ENCODE measurements at regions not wholly inside any gene's neighbourhood (a gene's known extent, or its start where the extent isn't known, plus 50 kb on each side); places are given as distances from the start of the nearest gene placed in this dataset.
A peak's percentile ranks its signal among the peaks of the same experiment; 100 is the strongest.

- CTCF ChIA-PET: no interaction called here
- intact Hi-C loops (cut with micrococcal nuclease; ENCODE audit: unreplicated experiment): no loop called here
- no TSS peak for BruUV-seq (replicated peaks)
- Mint-ChIP-seq H3K27ac (ENCODE audit: unreplicated experiment) (no peak overlapping the region), H3K36me3 (ENCODE audit: insufficient read depth, unreplicated experiment) (peaks cover 7% of the 10 kb centered on the region), H3K4me1 (ENCODE audit: low read depth, unreplicated experiment) (no peaks in the 10 kb centered on the region), H3K27me3 (ENCODE audit: unreplicated experiment) (no peaks in the 10 kb centered on the region), H3K9me3 (ENCODE audit: low read depth, unreplicated experiment) (peaks cover 8% of the 10 kb centered on the region), H3K4me3 (ENCODE audit: low read depth, unreplicated experiment) (no peak overlapping the region)
- TF ChIP-seq CTCF (IDR thresholded peaks at IDR 0.05; ENCODE audit: unreplicated experiment): no peak
- no peak for DNase-seq
Measured at GRCh38 chr11:70747285-70747684, 349.0 kb downstream of the CTTN start.

- no peak overlapping the region for H3K27ac Mint-ChIP-seq (ENCODE audit: unreplicated experiment)
- no peaks in the 10 kb centered on the region for H3K4me1 Mint-ChIP-seq (ENCODE audit: low read depth, unreplicated experiment)
- no peak for TF ChIP-seq CTCF (IDR thresholded peaks at IDR 0.05; ENCODE audit: unreplicated experiment)
- BruUV-seq (replicated peaks): no TSS peak
- intact Hi-C loops (cut with micrococcal nuclease; ENCODE audit: unreplicated experiment): no loop called here
- H3K9me3 Mint-ChIP-seq (ENCODE audit: low read depth, unreplicated experiment): peaks cover 8% of the 10 kb centered on the region
- peaks cover 7% of the 10 kb centered on the region for H3K36me3 Mint-ChIP-seq (ENCODE audit: insufficient read depth, unreplicated experiment)
- no peaks in the 10 kb centered on the region for H3K27me3 Mint-ChIP-seq (ENCODE audit: unreplicated experiment)
- H3K4me3 Mint-ChIP-seq (ENCODE audit: low read depth, unreplicated experiment): no peak overlapping the region
- DNase-seq: no peak
- CTCF ChIA-PET: no interaction called here
Measured at GRCh38 chr11:70747921-70748320, 349.6 kb downstream of the CTTN start.

DNA sequence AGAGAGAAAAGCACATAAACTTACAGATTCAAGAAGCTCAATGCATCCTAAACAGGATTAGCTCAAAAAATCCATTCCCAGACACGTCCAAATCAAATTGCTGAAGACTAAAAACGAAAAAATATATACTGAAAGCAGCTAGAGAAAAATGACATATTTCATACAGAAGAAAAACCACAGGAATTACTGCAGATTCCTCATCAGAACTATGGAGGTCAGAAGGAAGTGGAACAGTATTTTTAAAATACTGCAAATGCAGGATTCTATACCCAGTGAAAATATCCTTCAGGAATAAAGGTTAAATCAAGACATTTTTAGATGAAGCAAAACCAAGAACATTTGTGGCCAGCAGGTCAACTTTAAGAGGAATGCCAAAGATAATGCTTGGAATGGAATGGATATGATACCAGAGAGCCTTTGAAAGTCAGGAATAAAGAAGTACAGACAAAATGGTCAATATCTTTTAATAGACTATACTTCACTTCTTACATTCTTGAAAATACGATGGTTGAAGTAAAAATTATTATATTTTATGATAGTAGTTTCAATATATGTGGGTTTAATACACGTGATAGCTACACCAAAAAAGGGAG, 352.9 kb downstream of the CTTN start:
- BruUV-seq (replicated peaks): no TSS peak
- peaks cover 11% of the 10 kb centered on the region for H3K9me3 Mint-ChIP-seq (ENCODE audit: low read depth, unreplicated experiment)
- H3K27ac Mint-ChIP-seq (ENCODE audit: unreplicated experiment): no peak overlapping the region
- CTCF ChIA-PET: interaction anchor here (0.6 kb wide), 1 partner anchor 299 kb away, joined by 4 read pairs; no protein-coding TSS in a partner anchor
- no peak for DNase-seq
- peaks cover 3% of the 10 kb centered on the region for H3K36me3 Mint-ChIP-seq (ENCODE audit: insufficient read depth, unreplicated experiment)
- no peak for TF ChIP-seq CTCF (IDR thresholded peaks at IDR 0.05; ENCODE audit: unreplicated experiment)
- H3K4me1 Mint-ChIP-seq (ENCODE audit: low read depth, unreplicated experiment): no peaks in the 10 kb centered on the region
- H3K4me3 Mint-ChIP-seq (ENCODE audit: low read depth, unreplicated experiment): no peak overlapping the region
- H3K27me3 Mint-ChIP-seq (ENCODE audit: unreplicated experiment): no peaks in the 10 kb centered on the region
- intact Hi-C loops (cut with micrococcal nuclease; ENCODE audit: unreplicated experiment): no loop called here

GRCh38 chr11:70755410-70756158, 357.3 kb downstream of the CTTN start:
- Mint-ChIP-seq H3K4me1 (ENCODE audit: low read depth, unreplicated experiment) (peaks cover 8% of the 10 kb centered on the region), H3K27ac (ENCODE audit: unreplicated experiment) (no peak overlapping the region), H3K36me3 (ENCODE audit: insufficient read depth, unreplicated experiment) (peaks cover 6% of the 10 kb centered on the region), H3K4me3 (ENCODE audit: low read depth, unreplicated experiment) (no peak overlapping the region), H3K9me3 (ENCODE audit: low read depth, unreplicated experiment) (peaks cover 5% of the 10 kb centered on the region), H3K27me3 (ENCODE audit: unreplicated experiment) (no peaks in the 10 kb centered on the region)
- no TSS peak for BruUV-seq (replicated peaks)
- intact Hi-C loops (cut with micrococcal nuclease; ENCODE audit: unreplicated experiment): loop anchor here (1.0 kb wide), 1 partner anchor 288 kb away; no protein-coding TSS in a partner anchor
- CTCF ChIA-PET: interaction anchor here (0.7 to 1.4 kb wide), 4 partner anchors 12 to 289 kb away, joined by 3 to 6 read pairs (median 4); no protein-coding TSS in a partner anchor
- peak; percentile 92 for TF ChIP-seq CTCF (IDR thresholded peaks at IDR 0.05; ENCODE audit: unreplicated experiment)
- peak; percentile 83 for DNase-seq

Data from Calu3 (cell line).